LNCAP (cell line): ENCODE measurements at regions not wholly inside any gene's neighbourhood (a gene's known extent, or its start where the extent isn't known, plus 50 kb on each side); places are given as distances from the start of the nearest gene placed in this dataset.

Source experiments
- TF ChIP-seq, protein P1 (sequence below): fragments of 450-650 bp; IDR thresholded peaks from 2 replicates; pipeline ENCODE4 v1.5.1; 2017; ENCODE audit warnings: mild to moderate bottlenecking

- TF ChIP-seq, protein P1, sequence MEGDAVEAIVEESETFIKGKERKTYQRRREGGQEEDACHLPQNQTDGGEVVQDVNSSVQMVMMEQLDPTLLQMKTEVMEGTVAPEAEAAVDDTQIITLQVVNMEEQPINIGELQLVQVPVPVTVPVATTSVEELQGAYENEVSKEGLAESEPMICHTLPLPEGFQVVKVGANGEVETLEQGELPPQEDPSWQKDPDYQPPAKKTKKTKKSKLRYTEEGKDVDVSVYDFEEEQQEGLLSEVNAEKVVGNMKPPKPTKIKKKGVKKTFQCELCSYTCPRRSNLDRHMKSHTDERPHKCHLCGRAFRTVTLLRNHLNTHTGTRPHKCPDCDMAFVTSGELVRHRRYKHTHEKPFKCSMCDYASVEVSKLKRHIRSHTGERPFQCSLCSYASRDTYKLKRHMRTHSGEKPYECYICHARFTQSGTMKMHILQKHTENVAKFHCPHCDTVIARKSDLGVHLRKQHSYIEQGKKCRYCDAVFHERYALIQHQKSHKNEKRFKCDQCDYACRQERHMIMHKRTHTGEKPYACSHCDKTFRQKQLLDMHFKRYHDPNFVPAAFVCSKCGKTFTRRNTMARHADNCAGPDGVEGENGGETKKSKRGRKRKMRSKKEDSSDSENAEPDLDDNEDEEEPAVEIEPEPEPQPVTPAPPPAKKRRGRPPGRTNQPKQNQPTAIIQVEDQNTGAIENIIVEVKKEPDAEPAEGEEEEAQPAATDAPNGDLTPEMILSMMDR: no peak
Observed at GRCh38 chr13:69291292-69291906, 816.2 kb upstream of the ATXN8OS start.

GRCh38 chr13:69288026-69288425 lies 819.6 kb upstream of the ATXN8OS start:
- TF ChIP-seq, protein P1: no peak

GRCh38 chr13:69287050-69287698 lies 820.5 kb upstream of the ATXN8OS start:
- TF ChIP-seq, protein P1: no peak

DNA sequence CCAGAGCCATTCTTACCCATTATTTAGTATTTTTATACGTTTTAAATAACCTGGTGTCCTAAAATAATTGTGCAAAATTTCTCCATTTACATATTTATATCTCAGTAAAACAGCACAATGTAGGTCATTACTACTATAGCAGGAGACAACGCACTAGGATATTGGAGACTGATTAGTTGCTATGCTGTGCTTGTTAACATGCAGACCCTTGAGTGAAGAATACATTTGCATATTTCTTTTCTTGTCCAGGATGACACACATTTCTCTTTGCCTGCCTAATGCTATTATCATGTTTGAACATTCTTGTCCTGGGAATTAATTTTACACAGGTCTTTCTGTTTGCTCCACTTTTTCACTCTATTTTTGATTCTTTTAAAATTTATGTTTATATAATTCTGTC lies 823.8 kb upstream of the ATXN8OS start:
- TF ChIP-seq, protein P1: no peak

DNA sequence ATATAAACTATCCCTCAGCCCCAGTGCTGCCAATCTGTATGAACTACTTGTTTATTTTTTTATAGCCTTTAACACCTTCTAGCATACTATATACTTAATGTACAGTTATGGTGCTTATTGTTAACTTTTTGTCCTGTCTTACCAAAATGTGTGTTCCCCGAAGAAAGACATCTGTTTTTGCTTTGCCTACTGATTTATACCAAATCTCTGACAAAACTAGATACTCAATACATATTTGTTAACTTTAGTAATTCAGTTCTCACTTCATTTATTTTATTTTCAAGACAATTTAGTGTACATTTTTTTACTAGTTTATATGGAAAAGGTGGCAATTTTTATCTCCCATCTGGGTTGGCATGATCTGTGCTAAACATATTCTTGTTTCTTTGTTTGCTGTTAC lies 824.3 kb upstream of the ATXN8OS start:
- TF ChIP-seq, protein P1: no peak

- TF ChIP-seq, protein P1: no peak
Observed at GRCh38 chr13:69280399-69280798, 827.2 kb upstream of the ATXN8OS start.

GRCh38 chr13:69279213-69279612 lies 828.4 kb upstream of the ATXN8OS start:
- TF ChIP-seq, protein P1: no peak
